D721Med (cell line): ENCODE measurements at regions not wholly inside any gene's neighbourhood (a gene's known extent, or its start where the extent isn't known, plus 50 kb on each side); places are given as distances from the start of the nearest gene placed in this dataset.

ENCODE experiments used
- DNase-seq: peaks from one replicate; pipeline ENCODE4 v3.0.0; 2011; ENCODE audit warnings: low spot score; ENCODE audit not compliant: insufficient read length
- FAIRE-seq: peaks from 2 replicates; lab custom pipeline; 2011; peaks lifted over from hg19 to GRCh38; lab: Jason Lieb, UNC
- CTCF ChIP-seq: IDR thresholded peaks from 2 replicates; pipeline ENCODE4 v1.5.1; 2012; ENCODE audit warnings: mild to moderate bottlenecking, control low read depth; ENCODE audit not compliant: insufficient read depth; ENCODE audit errors: missing control alignments

GRCh38 chr12:105928436-105928835 lies 210.3 kb downstream of the NUAK1 start:
- FAIRE-seq (no peak), DNase-seq (no peak)
- TF ChIP-seq CTCF = no peak

GRCh38 chr12:105929192-105929591 lies 209.6 kb downstream of the NUAK1 start:
- TF ChIP-seq CTCF = no peak
- FAIRE-seq = no peak
- DNase-seq = no peak

- FAIRE-seq (no peak), DNase-seq (no peak)
- no peak for TF ChIP-seq CTCF
Observed at GRCh38 chr12:105930557-105931503, 207.9 kb downstream of the NUAK1 start.

- FAIRE-seq (no peak), DNase-seq (no peak)
- no peak for TF ChIP-seq CTCF
Observed at GRCh38 chr12:105931762-105932570, 206.8 kb downstream of the NUAK1 start.

GRCh38 chr12:105933671-105934665 lies 204.8 kb downstream of the NUAK1 start:
- FAIRE-seq (no peak), DNase-seq (no peak)
- no peak for TF ChIP-seq CTCF

GRCh38 chr12:105935106-105935505 lies 203.6 kb downstream of the NUAK1 start:
- no peak for DNase-seq
- TF ChIP-seq CTCF = no peak

More at GRCh38 chr12:105935106-105935505, 203.6 kb downstream of the NUAK1 start:
- FAIRE-seq = no peak
